Activated CD8-positive, alpha-beta T cell treated with anti-CD3 and anti-CD28 coated beads for 36 hours (primary cell): ENCODE measurements at regions not wholly inside any gene's neighbourhood (a gene's known extent, or its start where the extent isn't known, plus 50 kb on each side); places are given as distances from the start of the nearest gene placed in this dataset.
"Not testable (repeated sequence)": the region's sequence is repeated elsewhere in the genome, so short reads cannot be mapped to it uniquely, and the experiment has no call there.

Experiments used
- ATAC-seq: fragments of 200-7000 bp; cut with Tn5 transposase; one replicate; pipeline ENCODE4 v1.10.0; 2021; ENCODE audit warnings: mild to moderate bottlenecking, moderate library complexity
- CTCF ChIA-PET: fragments of 350-600 bp; sonication (Branson Sonifier 250); formaldehyde crosslinking; loops from one replicate; lab custom pipeline; 2021; ENCODE audit warnings: antibody characterized with exemption; lab: Charles Lee
- POLR2A ChIA-PET: fragments of 350-600 bp; sonication (Branson Sonifier 250); formaldehyde crosslinking; loops from one replicate; lab custom pipeline; 2021; ENCODE audit warnings: antibody characterized with exemption; lab: Charles Lee
- DNase-seq: peaks from one replicate; pipeline ENCODE4 v3.0.0-alpha.2; 2020
- H3K27ac Mint-ChIP-seq: one replicate; pipeline ENCODE4 v1.8.0; 2021; ENCODE audit warnings: mild to moderate bottlenecking, mixed read lengths
- H3K27me3 Mint-ChIP-seq: one replicate; pipeline ENCODE4 v1.8.0; 2021; ENCODE audit warnings: mixed read lengths
- H3K36me3 Mint-ChIP-seq: one replicate; pipeline ENCODE4 v1.8.0; 2021; ENCODE audit warnings: low read depth, mixed read lengths
- H3K4me1 Mint-ChIP-seq: one replicate; pipeline ENCODE4 v1.8.0; 2021; ENCODE audit warnings: low read depth, mixed read lengths
- H3K4me3 Mint-ChIP-seq: one replicate; pipeline ENCODE4 v1.8.0; 2021; ENCODE audit warnings: mild to moderate bottlenecking, moderate library complexity, mixed read lengths
- H3K9me3 Mint-ChIP-seq: one replicate; pipeline ENCODE4 v1.8.0; 2021; ENCODE audit warnings: mixed read lengths
- CTCF ChIP-seq: fragments of 200-600 bp; IDR thresholded peaks from one replicate; pipeline ENCODE4 v1.8.0; 2022; ENCODE audit warnings: antibody characterized with exemption, mild to moderate bottlenecking
- intact Hi-C: fragments of 100-400 bp; cut with micrococcal nuclease; formaldehyde crosslinking; loops from one replicate; pipeline ENCODE4 v1.10.0; 2022

- POLR2A ChIA-PET: no interaction called here
- Mint-ChIP-seq H3K27me3 (no peaks in the 10 kb centered on the region), H3K36me3 (no peaks in the 10 kb centered on the region), H3K27ac (no peak overlapping the region), H3K4me3 (no peak overlapping the region), H3K9me3 (no peaks in the 10 kb centered on the region), H3K4me1 (peaks cover 3% of the 10 kb centered on the region)
- CTCF ChIA-PET: no interaction called here
- TF ChIP-seq CTCF: no peak
- intact Hi-C loops: no loop called here
- no peak for DNase-seq
- no peak for ATAC-seq
These were observed 67.4 kb upstream of the CNIH3 start for GRCh38 chr1:224548676-224549075.

GRCh38 chr1:224551189-224551588 lies 64.9 kb upstream of the CNIH3 start:
- H3K4me3 Mint-ChIP-seq, ATAC-seq, intact Hi-C loops, H3K27ac Mint-ChIP-seq, H3K9me3 Mint-ChIP-seq, DNase-seq, H3K27me3 Mint-ChIP-seq, CTCF ChIA-PET, H3K36me3 Mint-ChIP-seq, H3K4me1 Mint-ChIP-seq, POLR2A ChIA-PET: not testable (repeated sequence)

GRCh38 chr1:224554056-224554455 lies 62.1 kb upstream of the CNIH3 start:
- Mint-ChIP-seq H3K36me3 (no peaks in the 10 kb centered on the region), H3K4me3 (no peak overlapping the region), H3K27ac (no peak overlapping the region), H3K9me3 (no peaks in the 10 kb centered on the region), H3K4me1 (no peaks in the 10 kb centered on the region), H3K27me3 (no peaks in the 10 kb centered on the region)
- POLR2A ChIA-PET: no interaction called here
- intact Hi-C loops: no loop called here
- no peak for TF ChIP-seq CTCF
- DNase-seq: no peak
- no peak for ATAC-seq
- CTCF ChIA-PET: no interaction called here

- no peaks in the 10 kb centered on the region for H3K36me3 Mint-ChIP-seq
- no peaks in the 10 kb centered on the region for H3K4me1 Mint-ChIP-seq
- H3K27ac Mint-ChIP-seq: no peak overlapping the region
- H3K4me3 Mint-ChIP-seq: no peak overlapping the region
- no peaks in the 10 kb centered on the region for H3K9me3 Mint-ChIP-seq
- ChIA-PET CTCF (no interaction called here), POLR2A (no interaction called here)
- no peaks in the 10 kb centered on the region for H3K27me3 Mint-ChIP-seq
- DNase-seq (no peak), ATAC-seq (no peak)
- TF ChIP-seq CTCF: no peak
- intact Hi-C loops: no loop called here
These were observed 61.4 kb upstream of the CNIH3 start for GRCh38 chr1:224554620-224555259.

- ChIA-PET CTCF (no interaction called here), POLR2A (no interaction called here)
- Mint-ChIP-seq H3K27ac (no peak overlapping the region), H3K27me3 (no peaks in the 10 kb centered on the region), H3K36me3 (no peaks in the 10 kb centered on the region), H3K4me1 (no peaks in the 10 kb centered on the region), H3K9me3 (no peaks in the 10 kb centered on the region), H3K4me3 (no peak overlapping the region)
- intact Hi-C loops: no loop called here
- no peak for TF ChIP-seq CTCF
- ATAC-seq: no peak
- no peak for DNase-seq
These were observed 57.2 kb upstream of the CNIH3 start for GRCh38 chr1:224558904-224559303.
